ENCODE measurements at regions not wholly inside any gene's neighbourhood (a gene's known extent, or its start where the extent isn't known, plus 50 kb on each side); places are given as distances from the start of the nearest gene placed in this dataset.

DNA sequence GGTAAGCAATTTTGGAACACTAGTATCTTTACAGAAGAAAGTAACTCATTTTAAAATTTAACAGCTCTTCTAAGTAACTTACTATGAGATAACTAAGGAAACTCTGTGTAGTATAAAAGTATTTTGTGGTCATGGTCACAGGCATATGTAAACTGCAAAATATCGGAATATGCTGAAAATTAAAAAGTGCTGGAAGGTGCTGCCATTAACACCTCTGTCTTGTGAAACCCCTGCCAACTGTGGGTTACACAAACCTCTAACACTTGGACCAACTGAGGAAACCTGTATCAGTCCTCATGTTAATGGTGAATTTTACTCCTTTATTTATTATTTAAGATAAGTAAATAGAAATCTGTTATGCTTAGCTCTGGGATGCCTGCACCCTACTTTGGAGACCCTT lies 206.7 kb downstream of the LACC1 start:
- ChIA-PET POLR2A (no interaction called here), CTCF (interaction anchor here (0.7 kb wide), 1 partner anchor 42 kb away, joined by 3 read pairs; no protein-coding TSS in a partner anchor)
- Histone ChIP-seq H3K9me3 (ENCODE audit: control insufficient read depth, insufficient read depth, low read depth, low read length) (no peaks in the 10 kb centered on the region), H3K4me1 (ENCODE audit: control insufficient read depth, insufficient read depth, low read length) (no peaks in the 10 kb centered on the region), H3K4me3 (ENCODE audit: low read depth, low read length) (no peak overlapping the region), H3K27ac (ENCODE audit: extremely low read depth, low read depth, low read length) (no peak overlapping the region), H3K36me3 (ENCODE audit: control insufficient read depth in 2 of 2, insufficient read depth in 1 of 2, low read length in 2 of 2) (no peaks in the 10 kb centered on the region)
- TF ChIP-seq, protein P1, sequence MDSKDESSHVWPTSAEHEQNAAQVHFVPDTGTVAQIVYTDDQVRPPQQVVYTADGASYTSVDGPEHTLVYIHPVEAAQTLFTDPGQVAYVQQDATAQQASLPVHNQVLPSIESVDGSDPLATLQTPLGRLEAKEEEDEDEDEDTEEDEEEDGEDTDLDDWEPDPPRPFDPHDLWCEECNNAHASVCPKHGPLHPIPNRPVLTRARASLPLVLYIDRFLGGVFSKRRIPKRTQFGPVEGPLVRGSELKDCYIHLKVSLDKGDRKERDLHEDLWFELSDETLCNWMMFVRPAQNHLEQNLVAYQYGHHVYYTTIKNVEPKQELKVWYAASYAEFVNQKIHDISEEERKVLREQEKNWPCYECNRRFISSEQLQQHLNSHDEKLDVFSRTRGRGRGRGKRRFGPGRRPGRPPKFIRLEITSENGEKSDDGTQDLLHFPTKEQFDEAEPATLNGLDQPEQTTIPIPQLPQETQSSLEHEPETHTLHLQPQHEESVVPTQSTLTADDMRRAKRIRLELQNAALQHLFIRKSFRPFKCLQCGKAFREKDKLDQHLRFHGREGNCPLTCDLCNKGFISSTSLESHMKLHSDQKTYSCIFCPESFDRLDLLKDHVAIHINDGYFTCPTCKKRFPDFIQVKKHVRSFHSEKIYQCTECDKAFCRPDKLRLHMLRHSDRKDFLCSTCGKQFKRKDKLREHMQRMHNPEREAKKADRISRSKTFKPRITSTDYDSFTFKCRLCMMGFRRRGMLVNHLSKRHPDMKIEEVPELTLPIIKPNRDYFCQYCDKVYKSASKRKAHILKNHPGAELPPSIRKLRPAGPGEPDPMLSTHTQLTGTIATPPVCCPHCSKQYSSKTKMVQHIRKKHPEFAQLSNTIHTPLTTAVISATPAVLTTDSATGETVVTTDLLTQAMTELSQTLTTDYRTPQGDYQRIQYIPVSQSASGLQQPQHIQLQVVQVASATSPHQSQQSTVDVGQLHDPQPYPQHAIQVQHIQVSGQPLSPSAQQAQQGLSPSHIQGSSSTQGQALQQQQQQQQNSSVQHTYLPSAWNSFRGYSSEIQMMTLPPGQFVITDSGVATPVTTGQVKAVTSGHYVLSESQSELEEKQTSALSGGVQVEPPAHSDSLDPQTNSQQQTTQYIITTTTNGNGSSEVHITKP (tag by site-specific recombination; IDR thresholded peaks at IDR 0.05), result no peak
- TF ChIP-seq ZNF555 (tag by site-specific recombination; conservative IDR thresholded peaks at IDR 0.05) (no peak), FEZF1 (tag by site-specific recombination; IDR thresholded peaks at IDR 0.05) (no peak), ZNF112 (tag by site-specific recombination; IDR thresholded peaks at IDR 0.05) (no peak), ZNF133 (tag by site-specific recombination; IDR thresholded peaks at IDR 0.05) (no peak), ZBTB6 (tag by site-specific recombination; IDR thresholded peaks at IDR 0.05) (no peak), BCL6B (tag by site-specific recombination; IDR thresholded peaks at IDR 0.05) (no peak), ZNF19 (tag by site-specific recombination; IDR thresholded peaks at IDR 0.05; ENCODE audit: low read depth) (no peak), GLI4 (tag by site-specific recombination; IDR thresholded peaks at IDR 0.05) (no peak), ZNF776 (tag by site-specific recombination; IDR thresholded peaks at IDR 0.05; ENCODE audit: borderline replicate concordance) (no peak), ZNF548 (tag by site-specific recombination; IDR thresholded peaks at IDR 0.05) (no peak), ZNF184 (tag by site-specific recombination; IDR thresholded peaks at IDR 0.05) (no peak)
- TF ChIP-seq, protein P2, sequence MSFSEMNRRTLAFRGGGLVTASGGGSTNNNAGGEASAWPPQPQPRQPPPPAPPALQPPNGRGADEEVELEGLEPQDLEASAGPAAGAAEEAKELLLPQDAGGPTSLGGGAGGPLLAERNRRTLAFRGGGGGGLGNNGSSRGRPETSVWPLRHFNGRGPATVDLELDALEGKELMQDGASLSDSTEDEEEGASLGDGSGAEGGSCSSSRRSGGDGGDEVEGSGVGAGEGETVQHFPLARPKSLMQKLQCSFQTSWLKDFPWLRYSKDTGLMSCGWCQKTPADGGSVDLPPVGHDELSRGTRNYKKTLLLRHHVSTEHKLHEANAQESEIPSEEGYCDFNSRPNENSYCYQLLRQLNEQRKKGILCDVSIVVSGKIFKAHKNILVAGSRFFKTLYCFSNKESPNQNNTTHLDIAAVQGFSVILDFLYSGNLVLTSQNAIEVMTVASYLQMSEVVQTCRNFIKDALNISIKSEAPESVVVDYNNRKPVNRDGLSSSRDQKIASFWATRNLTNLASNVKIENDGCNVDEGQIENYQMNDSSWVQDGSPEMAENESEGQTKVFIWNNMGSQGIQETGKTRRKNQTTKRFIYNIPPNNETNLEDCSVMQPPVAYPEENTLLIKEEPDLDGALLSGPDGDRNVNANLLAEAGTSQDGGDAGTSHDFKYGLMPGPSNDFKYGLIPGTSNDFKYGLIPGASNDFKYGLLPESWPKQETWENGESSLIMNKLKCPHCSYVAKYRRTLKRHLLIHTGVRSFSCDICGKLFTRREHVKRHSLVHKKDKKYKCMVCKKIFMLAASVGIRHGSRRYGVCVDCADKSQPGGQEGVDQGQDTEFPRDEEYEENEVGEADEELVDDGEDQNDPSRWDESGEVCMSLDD (tag by site-specific recombination; IDR thresholded peaks at IDR 0.05), result no peak
- TF ChIP-seq, protein P3, sequence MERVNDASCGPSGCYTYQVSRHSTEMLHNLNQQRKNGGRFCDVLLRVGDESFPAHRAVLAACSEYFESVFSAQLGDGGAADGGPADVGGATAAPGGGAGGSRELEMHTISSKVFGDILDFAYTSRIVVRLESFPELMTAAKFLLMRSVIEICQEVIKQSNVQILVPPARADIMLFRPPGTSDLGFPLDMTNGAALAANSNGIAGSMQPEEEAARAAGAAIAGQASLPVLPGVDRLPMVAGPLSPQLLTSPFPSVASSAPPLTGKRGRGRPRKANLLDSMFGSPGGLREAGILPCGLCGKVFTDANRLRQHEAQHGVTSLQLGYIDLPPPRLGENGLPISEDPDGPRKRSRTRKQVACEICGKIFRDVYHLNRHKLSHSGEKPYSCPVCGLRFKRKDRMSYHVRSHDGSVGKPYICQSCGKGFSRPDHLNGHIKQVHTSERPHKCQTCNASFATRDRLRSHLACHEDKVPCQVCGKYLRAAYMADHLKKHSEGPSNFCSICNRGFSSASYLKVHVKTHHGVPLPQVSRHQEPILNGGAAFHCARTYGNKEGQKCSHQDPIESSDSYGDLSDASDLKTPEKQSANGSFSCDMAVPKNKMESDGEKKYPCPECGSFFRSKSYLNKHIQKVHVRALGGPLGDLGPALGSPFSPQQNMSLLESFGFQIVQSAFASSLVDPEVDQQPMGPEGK (tag by site-specific recombination; IDR thresholded peaks at IDR 0.05), result no peak

- H3K9me3 ChIP-seq (ENCODE audit: control insufficient read depth, insufficient read depth, low read depth, low read length), result no peaks in the 10 kb centered on the region
- no peak overlapping the region for H3K4me3 ChIP-seq (ENCODE audit: low read depth, low read length)
- POLR2A ChIA-PET, result no interaction called here
- CTCF ChIA-PET, result no interaction called here
- no peak overlapping the region for H3K27ac ChIP-seq (ENCODE audit: extremely low read depth, low read depth, low read length)
- H3K4me1 ChIP-seq (ENCODE audit: control insufficient read depth, insufficient read depth, low read length), result no peaks in the 10 kb centered on the region
- H3K36me3 ChIP-seq (ENCODE audit: control insufficient read depth in 2 of 2, insufficient read depth in 1 of 2, low read length in 2 of 2), result no peaks in the 10 kb centered on the region
- no peak for TF ChIP-seq ZNF747 (tag by site-specific recombination; IDR thresholded peaks at IDR 0.05)
- no peak for TF ChIP-seq ZNF211 (tag by site-specific recombination; IDR thresholded peaks at IDR 0.05; ENCODE audit: low read depth)
- TF ChIP-seq ZNF670 (tag by site-specific recombination; IDR thresholded peaks at IDR 0.05; ENCODE audit: low read depth), result no peak
These were observed 208.7 kb downstream of the LACC1 start for GRCh38 chr13:44088411-44088810.
